HG02588 (cell line): ENCODE measurements at regions not wholly inside any gene's neighbourhood (a gene's known extent, or its start where the extent isn't known, plus 50 kb on each side); places are given as distances from the start of the nearest gene placed in this dataset.

ENCODE experiments used
- ATAC-seq: cut with Tn5 transposase; IDR thresholded peaks from one replicate; pipeline ENCODE4 v1.9.1; 2021; ENCODE audit warnings: mild to moderate bottlenecking, moderate library complexity; ENCODE audit not compliant: unreplicated experiment

GRCh38 chr3:22296601-22297000 is 545.6 kb upstream of the ZNF385D start:
- ATAC-seq, result no peak

GRCh38 chr3:22297436-22297835 is 546.4 kb upstream of the ZNF385D start:
- no peak for ATAC-seq

- ATAC-seq, result no peak
These were observed 555.4 kb upstream of the ZNF385D start for GRCh38 chr3:22306454-22306853.

GRCh38 chr3:22308871-22309270 is 557.9 kb upstream of the ZNF385D start:
- no peak for ATAC-seq

- no peak for ATAC-seq
These were observed 564.9 kb upstream of the ZNF385D start for GRCh38 chr3:22315925-22316324.

GRCh38 chr3:22318325-22318724 is 567.3 kb upstream of the ZNF385D start:
- ATAC-seq, result no peak

- no peak for ATAC-seq
These were observed 568.4 kb upstream of the ZNF385D start for GRCh38 chr3:22319446-22319845.

- no peak for ATAC-seq
These were observed 571.9 kb upstream of the ZNF385D start for GRCh38 chr3:22322861-22323260.

GRCh38 chr3:22326305-22326704 is 575.3 kb upstream of the ZNF385D start:
- no peak for ATAC-seq

GRCh38 chr3:22334996-22335395 is 584.0 kb upstream of the ZNF385D start:
- no peak for ATAC-seq

- ATAC-seq, result no peak
These were observed 598.3 kb upstream of the ZNF385D start for GRCh38 chr3:22349215-22349851.

GRCh38 chr3:22351806-22352205 is 600.8 kb upstream of the ZNF385D start:
- ATAC-seq, result no peak

GRCh38 chr3:22353126-22353525 is 602.1 kb upstream of the ZNF385D start:
- ATAC-seq, result no peak

- ATAC-seq, result no peak
These were observed 607.3 kb upstream of the ZNF385D start for GRCh38 chr3:22358334-22358733.

GRCh38 chr3:22360164-22360563 is 609.2 kb upstream of the ZNF385D start:
- no peak for ATAC-seq

GRCh38 chr3:22360970-22361369 is 610.0 kb upstream of the ZNF385D start:
- ATAC-seq, result no peak

GRCh38 chr3:22361521-22361920 is 610.5 kb upstream of the ZNF385D start:
- ATAC-seq, result no peak

GRCh38 chr3:22364851-22365250 is 613.8 kb upstream of the ZNF385D start:
- ATAC-seq, result no peak

GRCh38 chr3:22366781-22367180 is 615.8 kb upstream of the ZNF385D start:
- no peak for ATAC-seq

- ATAC-seq, result no peak
These were observed 620.0 kb upstream of the ZNF385D start for GRCh38 chr3:22371036-22371435.

- no peak for ATAC-seq
These were observed 620.7 kb upstream of the ZNF385D start for GRCh38 chr3:22371607-22372291.

- ATAC-seq, result no peak
These were observed 621.5 kb upstream of the ZNF385D start for GRCh38 chr3:22372292-22373062.
